Fibroblast of the aortic adventitia (primary cell): ENCODE measurements at regions not wholly inside any gene's neighbourhood (a gene's known extent, or its start where the extent isn't known, plus 50 kb on each side); places are given as distances from the start of the nearest gene placed in this dataset.

ENCODE experiments used
- DNase-seq: peaks from one replicate; pipeline ENCODE4 v3.0.0-alpha.2; 2010; ENCODE audit warnings: low read depth
- H3K4me3 ChIP-seq: 2 replicates; pipeline ENCODE4 v1.5.1; 2011; ENCODE audit warnings: low read depth, mild to moderate bottlenecking, control low read depth, low read length, moderate library complexity
- CTCF ChIP-seq: IDR thresholded peaks from 2 replicates; pipeline ENCODE4 v1.5.1; 2011; ENCODE audit warnings: mild to moderate bottlenecking, low read length, control low read depth, inconsistent platforms; ENCODE audit not compliant: insufficient read depth

DNA sequence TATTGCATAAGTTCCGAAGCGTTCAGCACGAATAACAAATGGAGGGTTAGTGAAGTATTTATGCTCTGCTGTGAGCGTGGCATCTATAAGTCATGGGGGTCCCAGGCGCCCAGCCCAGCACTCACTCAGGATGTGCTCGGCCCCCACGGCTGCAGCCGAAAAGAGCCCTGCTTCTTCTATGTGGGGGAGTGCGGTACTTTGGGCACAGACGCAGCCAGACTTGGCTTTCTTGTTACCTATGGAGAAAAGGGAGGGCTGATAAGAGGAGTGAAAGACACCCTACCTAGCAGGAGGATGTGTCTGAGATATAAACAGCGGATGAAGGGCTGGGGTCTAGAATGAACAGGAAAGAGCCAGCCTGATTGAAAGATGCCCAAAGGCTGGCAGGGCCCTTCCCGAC is 51.4 kb downstream of the MRPL36 start:
- no peak for TF ChIP-seq CTCF
- DNase-seq = no peak
- H3K4me3 ChIP-seq = no peak overlapping the region

GRCh38 chr5:1747803-1748085 is 51.9 kb downstream of the MRPL36 start:
- no peak for DNase-seq
- no peak for TF ChIP-seq CTCF
- no peak overlapping the region for H3K4me3 ChIP-seq

GRCh38 chr5:1747079-1747802 is 52.4 kb downstream of the MRPL36 start:
- H3K4me3 ChIP-seq = no peak overlapping the region
- TF ChIP-seq CTCF = no peak
- no peak for DNase-seq

GRCh38 chr5:1746371-1747078 is 53.1 kb downstream of the MRPL36 start:
- TF ChIP-seq CTCF = no peak
- H3K4me3 ChIP-seq = no peak overlapping the region
- no peak for DNase-seq

GRCh38 chr5:1745796-1746370 is 53.8 kb downstream of the MRPL36 start:
- DNase-seq = no peak
- no peak overlapping the region for H3K4me3 ChIP-seq
- TF ChIP-seq CTCF = no peak

DNA sequence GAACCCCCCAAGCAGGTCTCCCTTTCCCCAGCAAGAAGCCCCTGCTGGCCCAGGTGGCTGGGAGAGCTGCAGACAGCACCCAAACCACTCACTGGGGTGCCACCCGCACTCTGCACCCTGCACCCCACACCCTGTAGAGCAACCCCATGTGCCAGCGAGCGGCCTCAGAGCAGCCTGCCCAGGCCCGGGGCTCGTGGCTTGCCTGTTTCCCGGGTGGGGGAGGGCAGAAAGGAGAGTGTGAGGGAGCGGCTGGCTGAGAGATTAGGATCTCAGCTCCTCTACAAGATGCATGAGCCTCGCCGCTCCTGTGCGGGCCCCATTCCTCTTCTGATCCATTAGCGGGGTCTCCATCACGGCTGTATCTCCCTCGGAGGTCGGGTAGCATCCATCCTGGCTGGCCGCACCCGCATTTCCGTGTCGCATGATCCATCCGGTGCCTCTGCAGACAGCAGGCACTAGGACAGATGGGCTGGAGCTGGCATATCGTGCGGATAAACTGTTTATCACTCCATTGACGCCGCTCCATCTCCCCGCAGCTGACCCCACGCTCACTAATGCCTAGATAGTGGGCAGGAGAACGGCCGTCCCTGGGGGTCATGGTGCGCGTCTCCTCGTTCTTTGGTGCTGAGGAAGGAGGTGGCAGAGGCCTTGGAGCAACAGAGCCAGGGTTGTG is 54.4 kb downstream of the MRPL36 start:
- TF ChIP-seq CTCF = no peak
- H3K4me3 ChIP-seq = no peak overlapping the region
- no peak for DNase-seq
